B cell (primary cell): ENCODE measurements at regions not wholly inside any gene's neighbourhood (a gene's known extent, or its start where the extent isn't known, plus 50 kb on each side); places are given as distances from the start of the nearest gene placed in this dataset.

Source experiments
- EZH2 ChIP-seq: IDR thresholded peaks from 2 replicates; pipeline ENCODE4 v1.6.1; 2012; ENCODE audit warnings: borderline replicate concordance, low read depth, mild to moderate bottlenecking, moderate library complexity, low read length; ENCODE audit not compliant: insufficient read depth, poor library complexity, severe bottlenecking
- TF ChIP-seq, protein P1 (sequence below): fragments of 200-600 bp; IDR thresholded peaks from one replicate; pipeline ENCODE4 v1.8.0; 2022; ENCODE audit warnings: antibody characterized with exemption, mild to moderate bottlenecking

DNA sequence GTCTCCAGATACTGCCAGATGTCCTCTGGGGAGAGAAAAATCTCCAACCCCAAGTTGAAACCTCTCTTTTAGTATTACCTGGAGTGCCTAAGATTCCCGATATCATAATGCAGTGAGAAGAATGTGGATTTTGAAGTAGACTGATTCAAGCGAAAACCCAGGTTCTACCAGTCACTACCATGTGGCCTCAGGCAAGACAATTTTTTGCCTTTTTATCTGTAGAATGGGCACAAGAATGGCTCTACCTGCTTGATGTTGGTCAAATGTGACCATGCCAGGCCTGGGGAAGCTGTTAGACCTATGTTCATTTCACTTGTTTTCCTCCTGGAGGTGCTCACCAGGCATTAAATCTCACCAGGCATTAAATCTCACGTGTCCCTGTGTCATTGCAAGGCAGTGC lies 131.3 kb downstream of the DDX1 start:
- TF ChIP-seq, protein P1, sequence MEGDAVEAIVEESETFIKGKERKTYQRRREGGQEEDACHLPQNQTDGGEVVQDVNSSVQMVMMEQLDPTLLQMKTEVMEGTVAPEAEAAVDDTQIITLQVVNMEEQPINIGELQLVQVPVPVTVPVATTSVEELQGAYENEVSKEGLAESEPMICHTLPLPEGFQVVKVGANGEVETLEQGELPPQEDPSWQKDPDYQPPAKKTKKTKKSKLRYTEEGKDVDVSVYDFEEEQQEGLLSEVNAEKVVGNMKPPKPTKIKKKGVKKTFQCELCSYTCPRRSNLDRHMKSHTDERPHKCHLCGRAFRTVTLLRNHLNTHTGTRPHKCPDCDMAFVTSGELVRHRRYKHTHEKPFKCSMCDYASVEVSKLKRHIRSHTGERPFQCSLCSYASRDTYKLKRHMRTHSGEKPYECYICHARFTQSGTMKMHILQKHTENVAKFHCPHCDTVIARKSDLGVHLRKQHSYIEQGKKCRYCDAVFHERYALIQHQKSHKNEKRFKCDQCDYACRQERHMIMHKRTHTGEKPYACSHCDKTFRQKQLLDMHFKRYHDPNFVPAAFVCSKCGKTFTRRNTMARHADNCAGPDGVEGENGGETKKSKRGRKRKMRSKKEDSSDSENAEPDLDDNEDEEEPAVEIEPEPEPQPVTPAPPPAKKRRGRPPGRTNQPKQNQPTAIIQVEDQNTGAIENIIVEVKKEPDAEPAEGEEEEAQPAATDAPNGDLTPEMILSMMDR = no peak
- TF ChIP-seq EZH2 = no peak
